ENCODE measurements at regions not wholly inside any gene's neighbourhood (a gene's known extent, or its start where the extent isn't known, plus 50 kb on each side); places are given as distances from the start of the nearest gene placed in this dataset.

DNA sequence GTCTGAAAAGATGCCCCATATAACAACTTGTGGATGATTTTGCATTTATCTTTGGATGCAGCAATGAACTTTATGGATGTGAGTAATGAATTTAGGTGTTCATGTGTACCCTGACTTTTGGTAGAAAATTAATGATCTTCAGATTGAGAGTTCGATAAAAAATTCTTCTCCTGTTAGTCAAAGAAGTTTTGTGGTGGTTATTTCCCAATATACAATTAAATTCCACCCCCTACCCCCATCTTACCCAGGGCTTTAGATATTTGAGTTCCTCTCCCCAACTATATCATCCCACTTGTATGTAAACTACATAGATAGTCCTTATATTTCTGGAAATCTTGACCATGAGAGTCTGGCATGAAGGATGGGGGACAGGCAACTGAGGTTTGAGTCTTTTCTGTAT, 126.1 kb upstream of the ALDH1A3 start:
- Histone ChIP-seq H3K9me3 (peaks cover 0 to 15% (median 0%) of the 10 kb centered on the region in 12 donors), H3K4me1 (no peaks in the 10 kb centered on the region), H3K4me3 (no peak overlapping the region), H3K27me3 (peaks cover 0 to 6% (median 0%) of the 10 kb centered on the region in 9 donors), H3K36me3 (no peaks in the 10 kb centered on the region), H3K27ac (no peak overlapping the region)
- DNase-seq (no peak), ATAC-seq (no peak)
- TF ChIP-seq CTCF (IDR thresholded peaks at IDR 0.05) (no peak), POLR2A (IDR thresholded peaks at IDR 0.05) (no peak)
- 80 to 98% (median 82%) methylated on average over 1 of the region's 1 CpG for WGBS, 4 donors
- intact Hi-C loops (cut with DNase I), result no loop called here

DNA sequence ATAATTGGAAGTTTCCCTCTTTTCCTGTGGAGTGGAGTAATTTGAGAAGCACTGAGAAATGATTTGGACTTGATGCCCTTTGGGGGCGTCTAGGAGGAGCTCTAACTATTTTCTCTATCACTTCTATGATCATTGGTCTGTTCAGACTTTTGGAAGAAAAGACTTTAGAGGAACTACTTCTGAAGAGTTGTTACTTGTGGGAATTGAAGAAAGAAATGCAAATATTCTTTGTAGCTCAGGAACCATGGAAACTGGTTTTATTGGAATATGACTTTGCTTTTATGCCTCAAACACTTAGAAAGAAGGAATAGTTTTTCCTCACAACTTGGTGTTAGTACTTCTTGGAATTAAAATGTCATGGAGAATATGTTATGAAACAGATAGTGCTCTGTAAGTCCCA, 122.0 kb upstream of the ALDH1A3 start:
- Histone ChIP-seq H3K9me3 (peaks cover 0 to 6% (median 0%) of the 10 kb centered on the region in 12 donors), H3K27me3 (peaks cover 0 to 24% (median 3%) of the 10 kb centered on the region in 9 donors), H3K36me3 (no peaks in the 10 kb centered on the region), H3K4me1 (peaks cover 0 to 13% (median 0%) of the 10 kb centered on the region in 12 donors), H3K4me3 (no peak overlapping the region), H3K27ac (no peak overlapping the region)
- 43 to 61% (median 51%) methylated on average over 1 of the region's 1 CpG for WGBS, 4 donors
- no peak for TF ChIP-seq CTCF (IDR thresholded peaks at IDR 0.05)
- TF ChIP-seq POLR2A (IDR thresholded peaks at IDR 0.05), result no peak
- intact Hi-C loops (cut with DNase I), result no loop called here
- no peak for DNase-seq
- no peak for ATAC-seq

- H3K4me1 ChIP-seq, result peaks cover 0 to 13% (median 0%) of the 10 kb centered on the region in 12 donors
- ATAC-seq, result no peak
- WGBS, 4 donors, result 82 to 91% (median 86%) methylated on average over 6 of the region's 6 CpGs
- TF ChIP-seq POLR2A (IDR thresholded peaks at IDR 0.05) (no peak), CTCF (IDR thresholded peaks at IDR 0.05) (no peak)
- no peak overlapping the region for H3K4me3 ChIP-seq
- H3K27ac ChIP-seq, result no peak overlapping the region
- DNase-seq, result no peak
- intact Hi-C loops (cut with DNase I), result no loop called here
- peaks cover 0 to 24% (median 3%) of the 10 kb centered on the region in 9 donors for H3K27me3 ChIP-seq
- H3K9me3 ChIP-seq, result peaks cover 0 to 6% (median 0%) of the 10 kb centered on the region in 12 donors
- H3K36me3 ChIP-seq, result no peaks in the 10 kb centered on the region
Observed at GRCh38 chr15:100758555-100758954, 121.1 kb upstream of the ALDH1A3 start.

DNA sequence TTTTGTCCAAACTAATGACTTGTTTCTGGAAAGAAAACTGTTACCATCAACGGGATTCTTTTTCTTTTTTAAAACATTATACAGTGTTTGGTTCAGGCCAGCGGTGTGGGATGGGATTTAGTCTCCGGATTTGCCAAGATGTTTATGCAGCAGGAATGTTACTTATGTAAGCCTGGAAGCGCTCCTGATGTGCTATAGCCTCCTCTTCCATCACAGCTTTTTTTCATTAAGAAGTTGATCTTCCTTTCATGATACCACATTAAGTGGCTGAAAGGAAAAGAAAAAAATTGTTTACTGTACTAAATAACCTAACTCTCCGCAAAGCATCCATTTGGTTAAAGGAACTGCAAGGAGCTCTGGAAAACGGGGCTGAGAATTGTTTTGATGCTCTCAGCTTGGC, 120.5 kb upstream of the ALDH1A3 start:
- H3K27ac ChIP-seq, result no peak overlapping the region
- H3K9me3 ChIP-seq, result peaks cover 0 to 6% (median 0%) of the 10 kb centered on the region in 12 donors
- no peak overlapping the region for H3K4me3 ChIP-seq
- DNase-seq, result no peak
- H3K36me3 ChIP-seq, result no peaks in the 10 kb centered on the region
- H3K4me1 ChIP-seq, result peaks cover 0 to 13% (median 0%) of the 10 kb centered on the region in 12 donors
- peaks cover 0 to 24% (median 3%) of the 10 kb centered on the region in 9 donors for H3K27me3 ChIP-seq
- WGBS, 4 donors, result 33 to 44% (median 39%) methylated on average over 6 of the region's 6 CpGs
- TF ChIP-seq CTCF (IDR thresholded peaks at IDR 0.05) (no peak), POLR2A (IDR thresholded peaks at IDR 0.05) (no peak)
- intact Hi-C loops (cut with DNase I), result no loop called here
- ATAC-seq, result no peak
